ENCODE measurements at regions not wholly inside any gene's neighbourhood (a gene's known extent, or its start where the extent isn't known, plus 50 kb on each side); places are given as distances from the start of the nearest gene placed in this dataset.

DNA sequence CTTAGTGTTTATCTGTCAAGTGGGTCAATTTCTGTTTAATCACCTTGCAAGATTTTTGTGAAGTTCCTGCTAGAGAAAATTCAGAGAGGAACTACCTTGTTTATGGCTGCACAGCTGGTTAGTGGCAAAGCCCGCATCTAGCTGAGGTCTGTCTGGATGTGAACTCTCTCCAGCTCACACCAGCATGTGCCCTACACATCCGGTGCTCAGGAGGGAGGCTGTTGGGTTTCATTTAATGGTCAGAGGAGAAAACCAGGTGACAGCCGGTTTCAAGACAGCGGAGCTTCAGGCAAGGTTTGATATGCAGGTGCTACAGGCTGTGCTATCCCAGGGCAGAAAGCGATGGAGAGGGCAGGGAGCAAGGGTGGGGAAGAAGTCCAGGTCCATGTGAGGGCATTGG, 351.1 kb downstream of the ACTR3B start:
- H2AFZ ChIP-seq (ENCODE audit: low read length) = no peak overlapping the region
- DNase-seq (ENCODE audit: low spot score) = no peak
- no peak for FAIRE-seq
- intact Hi-C loops (cut with micrococcal nuclease; ENCODE audit: unreplicated experiment) = no loop called here
- ChIA-PET POLR2A (no interaction called here), CTCF (ENCODE audit: low intra/inter-chr PET ratio, low total read pairs) (no interaction called here)
- H3K4me1 ChIP-seq (ENCODE audit: insufficient read depth, low read length) = no peaks in the 10 kb centered on the region
- no peaks in the 10 kb centered on the region; a peak in 1 of 5 replicates for H3K27me3 ChIP-seq (ENCODE audit: control insufficient read depth in 1 of 2, insufficient read depth in 2 of 2, low read length in 2 of 2)
- H3K9me3 ChIP-seq (ENCODE audit: low read length) = no peaks in the 10 kb centered on the region
- BruUV-seq (replicated peaks) = no TSS peak
- in situ Hi-C loops (cut with HindIII; ENCODE audit: extremely low pct_ligation_motif_present, low pct_unique_long_range_greater_than_20kb) = no loop called here
- WGBS (ENCODE audit: low lambda C conversion rate) = 39% methylated on average over 5 of the region's 5 CpGs
- no peaks in the 10 kb centered on the region for H3K36me3 ChIP-seq (replicated peaks in 1 of 2; ENCODE audit: control insufficient read depth in 1 of 2, insufficient read depth in 2 of 2, low read length in 2 of 2)
- H4K20me1 ChIP-seq (ENCODE audit: insufficient read depth, low read length) = no peaks in the 10 kb centered on the region
- H3K4me3 ChIP-seq (replicated peaks in 1 of 3; ENCODE audit: insufficient read depth in 1 of 3, low read depth in 2 of 3, low read length in 3 of 3) = no peak overlapping the region
- no peak overlapping the region for H3K27ac ChIP-seq (ENCODE audit: extremely low read length, insufficient read depth, low read length)
- H3K4me2 ChIP-seq (ENCODE audit: low read depth, low read length) = no peak overlapping the region
- no peaks in the 10 kb centered on the region for H3K79me2 ChIP-seq (ENCODE audit: insufficient read depth, low read length)
- no peak for ATAC-seq
- TF ChIP-seq, protein P1, sequence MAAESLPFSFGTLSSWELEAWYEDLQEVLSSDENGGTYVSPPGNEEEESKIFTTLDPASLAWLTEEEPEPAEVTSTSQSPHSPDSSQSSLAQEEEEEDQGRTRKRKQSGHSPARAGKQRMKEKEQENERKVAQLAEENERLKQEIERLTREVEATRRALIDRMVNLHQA (CRISPR knock-in tag; IDR thresholded peaks at IDR 0.05) = no peak
- no peak for TF ChIP-seq STAT5B (CRISPR knock-in tag; IDR thresholded peaks at IDR 0.05)
- no peak for TF ChIP-seq MLLT10 (CRISPR knock-in tag; IDR thresholded peaks at IDR 0.05)
- no peak for TF ChIP-seq ZFP36L2 (CRISPR knock-in tag; IDR thresholded peaks at IDR 0.05)
- TF ChIP-seq, protein P2, sequence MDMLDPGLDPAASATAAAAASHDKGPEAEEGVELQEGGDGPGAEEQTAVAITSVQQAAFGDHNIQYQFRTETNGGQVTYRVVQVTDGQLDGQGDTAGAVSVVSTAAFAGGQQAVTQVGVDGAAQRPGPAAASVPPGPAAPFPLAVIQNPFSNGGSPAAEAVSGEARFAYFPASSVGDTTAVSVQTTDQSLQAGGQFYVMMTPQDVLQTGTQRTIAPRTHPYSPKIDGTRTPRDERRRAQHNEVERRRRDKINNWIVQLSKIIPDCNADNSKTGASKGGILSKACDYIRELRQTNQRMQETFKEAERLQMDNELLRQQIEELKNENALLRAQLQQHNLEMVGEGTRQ (IDR thresholded peaks at IDR 0.05; ENCODE audit: low read depth, low read length) = no peak
- TF ChIP-seq, protein P2 (CRISPR knock-in tag; IDR thresholded peaks at IDR 0.05; ENCODE audit: borderline replicate concordance) = no peak
- TF ChIP-seq ZNF230 (CRISPR knock-in tag; IDR thresholded peaks at IDR 0.05) = no peak
- no peak for TF ChIP-seq CENPT (CRISPR knock-in tag; IDR thresholded peaks at IDR 0.05; ENCODE audit: low read depth)
- no peak for TF ChIP-seq ZNF331 (CRISPR knock-in tag; IDR thresholded peaks at IDR 0.05)
- TF ChIP-seq MYC (CRISPR knock-in tag; IDR thresholded peaks at IDR 0.05; ENCODE audit: borderline replicate concordance) = no peak
- TF ChIP-seq RFX5 (IDR thresholded peaks at IDR 0.05; ENCODE audit: low read depth, low read length) = no peak
- no peak for TF ChIP-seq ZNF569 (CRISPR knock-in tag; IDR thresholded peaks at IDR 0.05; ENCODE audit: borderline replicate concordance)
- no peak overlapping the region for H3K9ac ChIP-seq (ENCODE audit: insufficient read depth, low read depth, low read length)
